Body of pancreas (tissue), 4 donors: ENCODE measurements at regions not wholly inside any gene's neighbourhood (a gene's known extent, or its start where the extent isn't known, plus 50 kb on each side); places are given as distances from the start of the nearest gene placed in this dataset.

Source experiments
- ATAC-seq: fragments of 150-250 bp; one replicate; pipeline ENCODE4 v1.9.1; 2016
- DNase-seq, 4 donors: peaks; one replicate each; pipeline ENCODE4 v3.0.0-alpha.2; 2019
- H3K27ac ChIP-seq, 4 donors: fragments of 200-600 bp; sonication (generic); 1 replicate in 3 of 4; 2 replicates in 1 of 4; pipeline versions ENCODE4 v1.5.1 to v1.6.1; 2016 to 2019; ENCODE audit warnings: mild to moderate bottlenecking in 1 of 4, mixed read lengths in 1 of 4, moderate library complexity in 1 of 4
- H3K27me3 ChIP-seq, 2 donors: fragments of 200-600 bp; sonication (generic); one replicate each; pipeline ENCODE4 v1.6.0; 2016; ENCODE audit warnings: mild to moderate bottlenecking in 1 of 2
- H3K36me3 ChIP-seq, 2 donors: fragments of 200-600 bp; sonication (generic); replicated peaks in 1 of 2; 2 replicates each; pipeline ENCODE4 v1.5.1; 2016; ENCODE audit warnings: low read depth in 2 of 2; ENCODE audit not compliant: insufficient read depth in 1 of 2
- H3K4me1 ChIP-seq: fragments of 200-600 bp; sonication (generic); one replicate; pipeline ENCODE4 v1.6.0; 2016
- H3K4me3 ChIP-seq, 2 donors: fragments of 200-600 bp; sonication (generic); 1 replicate in 1 of 2; 2 replicates in 1 of 2; pipeline ENCODE4 v1.5.1; 2016 to 2019
- H3K9me3 ChIP-seq, 3 donors: fragments of 200-600 bp; sonication (generic); 1 replicate in 2 of 3; 2 replicates in 1 of 3; pipeline ENCODE4 v1.5.1; 2016
- CTCF ChIP-seq, 7 experiments: fragments of 450-650 bp in 4 of 7; fragments of 200-600 bp in 3 of 7; sonication (generic) in 3 of 7; IDR thresholded peaks; one replicate each; pipeline ENCODE4 v1.5.1; 2016 to 2019; ENCODE audit warnings: antibody characterized with exemption in 7 of 7
- POLR2A ChIP-seq, 3 donors: fragments of 450-650 bp; IDR thresholded peaks; one replicate each; pipeline ENCODE4 v1.6.1; 2016; ENCODE audit warnings: antibody characterized with exemption in 3 of 3, mild to moderate bottlenecking in 2 of 3
- whole genome bisulfite sequencing, 2 donors: methylation state at CpG; one replicate each; pipeline ENCODE4 v1.1.5; 2017; 5-methylcytosine and 5-hydroxymethylcytosine counted together
- intact Hi-C: fragments of 100-400 bp; cut with DNase I; formaldehyde crosslinking; loops from one replicate; pipeline ENCODE4 v1.15.1; 2023

- Histone ChIP-seq H3K36me3 (no peaks in the 10 kb centered on the region), H3K9me3 (no peaks in the 10 kb centered on the region), H3K27ac (no peak overlapping the region), H3K27me3 (no peaks in the 10 kb centered on the region), H3K4me1 (no peaks in the 10 kb centered on the region), H3K4me3 (no peak overlapping the region)
- WGBS, 2 donors = 61 to 67% methylated on average over 21 of the region's 21 CpGs
- TF ChIP-seq CTCF (IDR thresholded peaks at IDR 0.05) (no peak), POLR2A (IDR thresholded peaks at IDR 0.05) (no peak)
- ATAC-seq = no peak
- DNase-seq = no peak
- intact Hi-C loops = no loop called here
These were observed 820.7 kb downstream of the KCNJ18 start for GRCh38 chr17:22512997-22513538.

GRCh38 chr17:22514315-22514714 is 822.0 kb downstream of the KCNJ18 start:
- Histone ChIP-seq H3K36me3 (no peaks in the 10 kb centered on the region), H3K4me3 (no peak overlapping the region), H3K27ac (no peak overlapping the region), H3K27me3 (no peaks in the 10 kb centered on the region), H3K9me3 (no peaks in the 10 kb centered on the region), H3K4me1 (no peaks in the 10 kb centered on the region)
- WGBS, 2 donors = 53 to 56% methylated on average over 5 to 6 of the region's 6 CpGs
- intact Hi-C loops = no loop called here
- DNase-seq (no peak), ATAC-seq (no peak)
- TF ChIP-seq CTCF (IDR thresholded peaks at IDR 0.05) (no peak), POLR2A (IDR thresholded peaks at IDR 0.05) (no peak)

- ATAC-seq (no peak), DNase-seq (no peak)
- 66 to 72% methylated on average over 4 of the region's 4 CpGs for WGBS, 2 donors
- Histone ChIP-seq H3K4me3 (no peak overlapping the region), H3K4me1 (no peaks in the 10 kb centered on the region), H3K27ac (no peak overlapping the region), H3K36me3 (no peaks in the 10 kb centered on the region), H3K9me3 (no peaks in the 10 kb centered on the region), H3K27me3 (no peaks in the 10 kb centered on the region)
- intact Hi-C loops = no loop called here
- TF ChIP-seq POLR2A (IDR thresholded peaks at IDR 0.05) = no peak
- no peak for TF ChIP-seq CTCF (IDR thresholded peaks at IDR 0.05)
These were observed 822.5 kb downstream of the KCNJ18 start for GRCh38 chr17:22514767-22515320.

GRCh38 chr17:22515599-22515998 is 823.3 kb downstream of the KCNJ18 start:
- Histone ChIP-seq H3K4me3 (no peak overlapping the region), H3K27me3 (no peaks in the 10 kb centered on the region), H3K36me3 (no peaks in the 10 kb centered on the region), H3K4me1 (no peaks in the 10 kb centered on the region), H3K9me3 (no peaks in the 10 kb centered on the region), H3K27ac (no peak overlapping the region)
- WGBS, 2 donors = 35 to 46% methylated on average over 5 of the region's 5 CpGs
- DNase-seq (no peak), ATAC-seq (no peak)
- intact Hi-C loops = no loop called here
- TF ChIP-seq POLR2A (IDR thresholded peaks at IDR 0.05) = no peak
- no peak for TF ChIP-seq CTCF (IDR thresholded peaks at IDR 0.05)
